OCI-LY7 (cell line): ENCODE measurements at regions not wholly inside any gene's neighbourhood (a gene's known extent, or its start where the extent isn't known, plus 50 kb on each side); places are given as distances from the start of the nearest gene placed in this dataset.

ENCODE experiments used
- BruUV-seq: library from RNA; stranded (reverse); fragments of 400-500 nt; replicated peaks from 2 replicates; lab custom pipeline; 2021; lab: Mats Ljungman, UMichigan
- CTCF ChIA-PET: fragments of 300-600 bp; sonication (Branson Sonifier 250); formaldehyde crosslinking; loops from one replicate; lab custom pipeline; 2022; ENCODE audit warnings: antibody characterized with exemption; ENCODE audit not compliant: unreplicated experiment; lab: Charles Lee
- POLR2A ChIA-PET: fragments of 300-600 bp; sonication (Branson Sonifier 250); formaldehyde crosslinking; loops from one replicate; lab custom pipeline; 2022; ENCODE audit warnings: antibody characterized with exemption; lab: Charles Lee
- DNase-seq: peaks from one replicate; pipeline ENCODE4 v3.0.0-alpha.2; 2015; ENCODE audit warnings: low spot score
- H2AFZ ChIP-seq: fragments of 200-600 bp; sonication (generic), shearing (Covaris generic); 2 replicates; pipeline ENCODE4 v1.6.1; 2014; ENCODE audit warnings: mild to moderate bottlenecking, antibody characterized with exemption, low read length, moderate library complexity
- H3K27ac ChIP-seq: fragments of 200-600 bp; sonication (generic); 2 replicates; pipeline ENCODE4 v1.5.1; 2014; ENCODE audit warnings: mixed run types, low read depth, mild to moderate bottlenecking, moderate library complexity, low read length, inconsistent platforms; ENCODE audit not compliant: poor library complexity, severe bottlenecking
- H3K36me3 ChIP-seq: fragments of 200-600 bp; sonication (generic); 2 replicates; pipeline ENCODE4 v1.6.1; 2014; ENCODE audit warnings: mild to moderate bottlenecking, antibody characterized with exemption, low read length, moderate library complexity, mixed read lengths; ENCODE audit not compliant: insufficient read depth
- H3K4me1 ChIP-seq: fragments of 200-600 bp; sonication (generic); 2 replicates; pipeline ENCODE4 v1.5.1; 2014; ENCODE audit warnings: mild to moderate bottlenecking, low read length; ENCODE audit not compliant: insufficient read depth, poor library complexity, severe bottlenecking
- H3K4me2 ChIP-seq: fragments of 200-600 bp; sonication (generic); 2 replicates; pipeline ENCODE4 v1.6.1; 2014; ENCODE audit warnings: mild to moderate bottlenecking, low read length
- H3K4me3 ChIP-seq: fragments of 200-600 bp; sonication (generic); 2 replicates; pipeline ENCODE4 v1.5.1; 2014; ENCODE audit warnings: mild to moderate bottlenecking, low read depth, low read length; ENCODE audit not compliant: poor library complexity, severe bottlenecking
- H3K79me2 ChIP-seq: fragments of 200-600 bp; sonication (generic); 2 replicates; pipeline ENCODE4 v1.6.1; 2016; ENCODE audit warnings: low read depth, mild to moderate bottlenecking, low read length, moderate library complexity, mixed read lengths; ENCODE audit not compliant: insufficient read depth
- H3K9me2 ChIP-seq: fragments of 200-600 bp; sonication (generic); 2 replicates; pipeline ENCODE4 v1.6.1; 2016; ENCODE audit warnings: mild to moderate bottlenecking, low read length, mixed read lengths; ENCODE audit not compliant: insufficient read depth
- H3K9me3 ChIP-seq: fragments of 200-600 bp; sonication (generic); 2 replicates; pipeline ENCODE4 v1.6.1; 2014; ENCODE audit warnings: mild to moderate bottlenecking, mixed run types, low read length, mixed read lengths
- H4K20me1 ChIP-seq: fragments of 200-600 bp; sonication (generic); 2 replicates; pipeline ENCODE4 v1.6.1; 2014; ENCODE audit warnings: mild to moderate bottlenecking, antibody characterized with exemption, low read length, moderate library complexity, mixed read lengths; ENCODE audit not compliant: insufficient read depth
- EZH2phosphoT487 ChIP-seq: fragments of 200-600 bp; sonication (generic); IDR thresholded peaks from 2 replicates; pipeline ENCODE4 v1.6.1; 2018; ENCODE audit warnings: low read depth, borderline replicate concordance, mild to moderate bottlenecking, mixed run types, antibody characterized with exemption, low read length, moderate library complexity, mixed read lengths
- intact Hi-C: fragments of 100-400 bp; cut with micrococcal nuclease; formaldehyde crosslinking; loops from one replicate; pipeline ENCODE4 v1.10.0; 2022; ENCODE audit not compliant: unreplicated experiment
- TF ChIP-seq, protein P1 (sequence below): fragments of 200-600 bp; sonication (generic); conservative IDR thresholded peaks from 2 replicates; pipeline ENCODE4 v1.5.1; 2014; ENCODE audit warnings: mild to moderate bottlenecking, antibody characterized with exemption, low read length, moderate library complexity, mixed read lengths

DNA sequence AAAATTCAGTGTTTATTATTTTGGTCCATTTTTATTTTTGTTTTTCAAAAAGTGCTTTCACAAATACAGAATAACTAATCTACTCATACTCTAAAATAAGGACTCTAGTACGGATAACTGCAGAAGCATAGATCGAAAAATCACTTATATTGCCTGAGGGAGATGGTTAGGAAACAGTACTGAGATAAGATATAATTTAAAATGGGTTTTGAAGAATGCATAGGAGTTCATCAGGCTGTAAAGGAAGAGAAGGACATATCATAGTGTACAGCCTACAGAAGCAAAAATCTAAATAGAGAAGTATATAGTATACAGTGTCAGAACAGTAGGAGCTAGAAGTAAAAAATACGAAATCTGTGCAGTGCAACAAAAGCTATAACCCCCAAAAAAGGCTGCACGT, 247.4 kb downstream of the SOX11 start:
- Histone ChIP-seq H3K4me3 (no peak overlapping the region), H3K36me3 (no peaks in the 10 kb centered on the region), H3K79me2 (no peaks in the 10 kb centered on the region), H3K4me1 (no peaks in the 10 kb centered on the region), H3K9me3 (no peaks in the 10 kb centered on the region), H4K20me1 (no peaks in the 10 kb centered on the region), H3K4me2 (no peak overlapping the region), H3K27ac (no peak overlapping the region), H3K9me2 (no peaks in the 10 kb centered on the region), H2AFZ (no peak overlapping the region)
- ChIA-PET POLR2A (interaction anchor here (0.6 kb wide), 1 partner anchor 833 kb away, joined by 5 read pairs; no protein-coding TSS in a partner anchor), CTCF (no interaction called here)
- no peak for DNase-seq
- TF ChIP-seq, protein P1, sequence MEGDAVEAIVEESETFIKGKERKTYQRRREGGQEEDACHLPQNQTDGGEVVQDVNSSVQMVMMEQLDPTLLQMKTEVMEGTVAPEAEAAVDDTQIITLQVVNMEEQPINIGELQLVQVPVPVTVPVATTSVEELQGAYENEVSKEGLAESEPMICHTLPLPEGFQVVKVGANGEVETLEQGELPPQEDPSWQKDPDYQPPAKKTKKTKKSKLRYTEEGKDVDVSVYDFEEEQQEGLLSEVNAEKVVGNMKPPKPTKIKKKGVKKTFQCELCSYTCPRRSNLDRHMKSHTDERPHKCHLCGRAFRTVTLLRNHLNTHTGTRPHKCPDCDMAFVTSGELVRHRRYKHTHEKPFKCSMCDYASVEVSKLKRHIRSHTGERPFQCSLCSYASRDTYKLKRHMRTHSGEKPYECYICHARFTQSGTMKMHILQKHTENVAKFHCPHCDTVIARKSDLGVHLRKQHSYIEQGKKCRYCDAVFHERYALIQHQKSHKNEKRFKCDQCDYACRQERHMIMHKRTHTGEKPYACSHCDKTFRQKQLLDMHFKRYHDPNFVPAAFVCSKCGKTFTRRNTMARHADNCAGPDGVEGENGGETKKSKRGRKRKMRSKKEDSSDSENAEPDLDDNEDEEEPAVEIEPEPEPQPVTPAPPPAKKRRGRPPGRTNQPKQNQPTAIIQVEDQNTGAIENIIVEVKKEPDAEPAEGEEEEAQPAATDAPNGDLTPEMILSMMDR: no peak
- no peak for TF ChIP-seq EZH2phosphoT487
- no TSS peak for BruUV-seq
- intact Hi-C loops: no loop called here

DNA sequence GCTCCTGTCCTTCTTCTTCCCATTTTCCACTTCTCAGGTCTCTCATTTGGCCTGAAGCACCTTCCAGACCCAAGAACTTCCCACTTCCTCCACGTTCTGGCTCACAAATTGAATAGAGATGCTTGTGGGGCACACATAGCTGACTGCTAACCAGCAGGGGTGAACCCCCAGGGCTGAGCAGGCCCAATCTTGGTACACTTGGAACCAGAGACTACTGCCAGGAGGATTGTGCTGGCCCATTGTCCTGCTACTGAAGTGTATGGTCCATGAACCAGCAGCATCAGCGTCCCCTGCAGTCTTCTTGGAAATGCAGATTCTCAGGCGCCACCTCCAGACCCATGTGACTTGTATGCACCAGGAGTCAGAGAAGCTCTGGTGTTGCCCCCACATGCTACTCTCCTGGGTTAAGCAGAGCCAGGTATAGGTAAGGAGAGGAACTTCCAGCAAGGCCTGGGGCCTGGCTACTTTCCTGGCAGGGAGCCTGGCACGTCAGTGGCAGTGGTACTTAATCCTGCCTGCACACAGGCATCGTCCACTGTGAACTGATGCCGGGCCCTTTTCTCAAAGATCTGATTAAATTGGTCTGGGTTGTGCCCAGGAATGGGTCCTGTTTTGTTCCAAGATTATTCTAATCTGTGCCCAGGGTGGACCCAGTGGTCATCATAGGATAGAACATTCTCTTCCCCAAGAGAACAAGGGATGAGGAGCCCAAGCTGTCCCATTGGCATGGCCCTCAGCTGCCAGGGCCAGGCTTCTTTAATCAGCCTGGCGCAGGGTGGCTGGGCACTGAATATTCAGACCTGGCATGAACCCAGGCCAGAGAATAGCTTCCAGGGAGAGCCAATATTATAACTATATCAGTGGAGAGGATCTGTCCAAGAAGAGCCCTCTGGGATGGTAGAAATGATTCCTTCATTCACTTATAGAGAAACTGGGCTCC, 248.7 kb downstream of the SOX11 start:
- Histone ChIP-seq H3K4me3 (no peak overlapping the region), H3K36me3 (no peaks in the 10 kb centered on the region), H3K4me2 (no peak overlapping the region), H3K4me1 (no peaks in the 10 kb centered on the region), H4K20me1 (no peaks in the 10 kb centered on the region), H3K9me3 (no peaks in the 10 kb centered on the region), H2AFZ (no peak overlapping the region), H3K27ac (no peak overlapping the region), H3K9me2 (no peaks in the 10 kb centered on the region), H3K79me2 (no peaks in the 10 kb centered on the region)
- no peak for DNase-seq
- intact Hi-C loops: no loop called here
- ChIA-PET POLR2A (no interaction called here), CTCF (no interaction called here)
- no TSS peak for BruUV-seq
- TF ChIP-seq EZH2phosphoT487: no peak
- TF ChIP-seq, protein P1: no peak

DNA sequence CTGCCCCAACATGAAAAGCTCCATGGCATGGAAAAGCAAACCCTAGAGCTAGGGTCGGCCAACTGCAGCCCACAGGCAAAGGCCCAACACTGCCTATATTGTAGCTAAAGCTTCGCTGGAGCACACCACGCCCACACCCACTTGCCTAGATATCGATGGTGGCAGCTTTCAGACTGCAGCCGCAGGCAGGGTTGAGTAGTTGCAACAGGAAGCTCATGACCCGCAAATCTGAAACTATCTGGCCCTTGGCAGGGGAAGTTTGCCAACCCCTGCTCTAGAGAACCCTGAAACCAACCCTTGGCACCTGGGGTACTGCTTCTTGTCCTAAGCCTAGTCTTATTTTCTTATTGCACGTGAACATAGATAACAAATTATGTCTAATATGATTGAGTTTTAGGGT, 250.0 kb downstream of the SOX11 start:
- no peaks in the 10 kb centered on the region for H3K9me2 ChIP-seq
- no peak overlapping the region for H3K4me3 ChIP-seq
- no peaks in the 10 kb centered on the region for H3K36me3 ChIP-seq
- H3K79me2 ChIP-seq: no peaks in the 10 kb centered on the region
- intact Hi-C loops: no loop called here
- POLR2A ChIA-PET: interaction anchor here (0.7 kb wide), 1 partner anchor 225 kb away, joined by 3 read pairs; no protein-coding TSS in a partner anchor
- no peak overlapping the region for H2AFZ ChIP-seq
- H4K20me1 ChIP-seq: no peaks in the 10 kb centered on the region
- no peak for DNase-seq
- TF ChIP-seq, protein P1: no peak
- TF ChIP-seq EZH2phosphoT487: no peak
- H3K4me1 ChIP-seq: no peaks in the 10 kb centered on the region
- no TSS peak for BruUV-seq
- no peaks in the 10 kb centered on the region for H3K9me3 ChIP-seq
- CTCF ChIA-PET: no interaction called here
- no peak overlapping the region for H3K27ac ChIP-seq
- H3K4me2 ChIP-seq: no peak overlapping the region
